Testis (tissue), 2 donors: ENCODE measurements at regions not wholly inside any gene's neighbourhood (a gene's known extent, or its start where the extent isn't known, plus 50 kb on each side); places are given as distances from the start of the nearest gene placed in this dataset.

ENCODE experiments used
- POLR2A ChIP-seq: fragments of 450-650 bp; IDR thresholded peaks from one replicate; pipeline ENCODE4 v1.6.1; 2017; ENCODE audit warnings: antibody characterized with exemption, mild to moderate bottlenecking, moderate library complexity
- TF ChIP-seq, protein P1 (sequence below), 3 experiments: fragments of 450-650 bp in 2 of 3; fragments of 200-600 bp in 1 of 3; sonication (generic) in 1 of 3; IDR thresholded peaks; one replicate each; pipeline ENCODE4 v1.5.1; 2016 to 2019; ENCODE audit warnings: antibody characterized with exemption in 3 of 3, mild to moderate bottlenecking in 2 of 3, moderate library complexity in 1 of 3

DNA sequence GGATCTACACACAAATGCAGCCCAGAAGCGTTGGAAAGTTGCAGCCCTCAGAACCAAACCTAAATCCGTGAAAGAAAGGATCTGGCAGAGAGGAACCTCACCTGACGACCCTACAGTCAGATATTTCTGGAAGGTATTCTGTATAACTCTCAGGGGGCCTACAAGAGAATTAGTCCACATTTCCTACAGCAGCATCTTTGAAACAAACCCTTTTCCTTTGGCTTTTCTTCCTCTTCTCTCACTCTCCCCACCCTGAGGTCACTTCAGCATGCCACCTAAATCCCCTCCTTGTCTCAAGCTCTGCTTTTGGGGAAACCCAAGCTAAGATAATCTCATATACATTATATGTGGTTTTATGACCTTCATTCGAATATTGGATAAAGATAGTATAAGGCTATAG lies 719.0 kb upstream of the MIR17HG start:
- TF ChIP-seq, protein P1, sequence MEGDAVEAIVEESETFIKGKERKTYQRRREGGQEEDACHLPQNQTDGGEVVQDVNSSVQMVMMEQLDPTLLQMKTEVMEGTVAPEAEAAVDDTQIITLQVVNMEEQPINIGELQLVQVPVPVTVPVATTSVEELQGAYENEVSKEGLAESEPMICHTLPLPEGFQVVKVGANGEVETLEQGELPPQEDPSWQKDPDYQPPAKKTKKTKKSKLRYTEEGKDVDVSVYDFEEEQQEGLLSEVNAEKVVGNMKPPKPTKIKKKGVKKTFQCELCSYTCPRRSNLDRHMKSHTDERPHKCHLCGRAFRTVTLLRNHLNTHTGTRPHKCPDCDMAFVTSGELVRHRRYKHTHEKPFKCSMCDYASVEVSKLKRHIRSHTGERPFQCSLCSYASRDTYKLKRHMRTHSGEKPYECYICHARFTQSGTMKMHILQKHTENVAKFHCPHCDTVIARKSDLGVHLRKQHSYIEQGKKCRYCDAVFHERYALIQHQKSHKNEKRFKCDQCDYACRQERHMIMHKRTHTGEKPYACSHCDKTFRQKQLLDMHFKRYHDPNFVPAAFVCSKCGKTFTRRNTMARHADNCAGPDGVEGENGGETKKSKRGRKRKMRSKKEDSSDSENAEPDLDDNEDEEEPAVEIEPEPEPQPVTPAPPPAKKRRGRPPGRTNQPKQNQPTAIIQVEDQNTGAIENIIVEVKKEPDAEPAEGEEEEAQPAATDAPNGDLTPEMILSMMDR (IDR thresholded peaks at IDR 0.05), result no peak
- TF ChIP-seq POLR2A, result no peak
